Stimulated activated CD8-positive, alpha-beta memory T cell treated with anti-CD3 and anti-CD28 coated beads, Interleukin-4, amount 100 ng/mL, for 1 hour (primary cell): ENCODE measurements at regions not wholly inside any gene's neighbourhood (a gene's known extent, or its start where the extent isn't known, plus 50 kb on each side); places are given as distances from the start of the nearest gene placed in this dataset.
"Not testable (repeated sequence)": the region's sequence is repeated elsewhere in the genome, so short reads cannot be mapped to it uniquely, and the experiment has no call there.

Experiments
- DNase-seq, 2 donors: peaks; one replicate each; pipeline ENCODE4 v3.0.0-alpha.2; 2020; ENCODE audit warnings: low read depth in 2 of 2, low spot score in 1 of 2

DNA sequence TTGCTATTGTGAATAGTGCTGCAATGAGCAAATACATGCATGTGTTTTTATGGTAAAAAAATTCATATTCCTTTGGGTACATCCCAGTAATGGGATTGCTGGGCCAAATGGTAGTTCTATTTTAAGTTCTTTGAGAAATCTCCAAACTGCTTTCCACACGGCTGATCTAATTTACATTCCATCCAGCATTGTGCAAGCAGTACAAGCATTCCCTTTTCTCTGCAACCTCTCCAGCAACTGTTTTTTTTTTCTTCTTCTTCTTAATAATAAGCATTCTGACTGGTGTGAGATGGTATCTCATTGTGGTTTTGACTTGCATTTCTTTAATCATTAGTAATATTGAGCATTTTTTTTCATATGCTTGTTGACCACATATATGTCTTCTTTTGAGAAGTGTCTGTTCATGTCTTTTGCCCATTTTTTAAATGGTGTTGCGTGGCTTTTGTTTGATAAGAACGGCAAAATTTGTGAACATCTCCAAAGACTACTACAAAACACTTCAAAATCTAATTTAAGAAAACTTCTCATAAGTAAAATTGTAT, 136.1 kb upstream of the MYO3A start:
- DNase-seq: no peak

DNA sequence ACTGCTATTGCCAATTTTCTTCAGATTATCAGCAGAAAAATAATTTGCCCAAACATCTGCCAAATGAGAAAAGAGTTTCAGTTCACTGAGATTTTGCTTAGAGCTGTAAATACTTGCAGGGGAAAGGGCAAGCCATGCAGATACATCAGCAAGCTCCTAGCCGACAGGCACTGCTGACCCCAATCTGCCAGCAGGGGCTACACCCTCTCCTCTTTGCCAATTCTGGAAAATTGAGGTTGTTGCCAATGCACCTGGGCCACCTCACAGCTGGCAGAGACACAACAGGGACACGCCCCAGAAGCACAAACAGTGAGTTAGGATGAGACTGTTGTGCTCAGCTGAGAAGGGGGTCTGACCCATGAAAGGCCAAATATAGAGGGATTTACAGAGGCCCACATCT, 129.5 kb upstream of the MYO3A start:
- no peak for DNase-seq

DNA sequence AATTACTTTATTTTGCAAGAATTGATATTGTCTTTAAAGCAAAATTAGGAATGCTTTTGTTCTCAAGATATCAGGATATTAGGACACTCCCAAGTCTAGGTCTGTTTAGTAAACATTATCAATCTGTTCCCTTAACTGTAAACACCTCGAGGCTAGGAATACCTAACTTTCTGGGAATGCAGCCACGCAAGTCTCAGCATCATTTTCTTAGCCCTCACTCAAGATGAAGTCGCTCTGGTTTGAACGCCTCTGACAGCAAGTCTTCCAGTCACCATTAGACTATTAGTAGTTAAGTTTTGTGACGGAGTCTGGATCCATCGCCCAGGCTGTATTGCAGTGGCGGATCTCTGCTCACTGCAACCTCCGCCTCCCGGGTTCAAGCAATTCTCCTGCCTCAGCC, 128.0 kb upstream of the MYO3A start:
- no peak for DNase-seq

DNA sequence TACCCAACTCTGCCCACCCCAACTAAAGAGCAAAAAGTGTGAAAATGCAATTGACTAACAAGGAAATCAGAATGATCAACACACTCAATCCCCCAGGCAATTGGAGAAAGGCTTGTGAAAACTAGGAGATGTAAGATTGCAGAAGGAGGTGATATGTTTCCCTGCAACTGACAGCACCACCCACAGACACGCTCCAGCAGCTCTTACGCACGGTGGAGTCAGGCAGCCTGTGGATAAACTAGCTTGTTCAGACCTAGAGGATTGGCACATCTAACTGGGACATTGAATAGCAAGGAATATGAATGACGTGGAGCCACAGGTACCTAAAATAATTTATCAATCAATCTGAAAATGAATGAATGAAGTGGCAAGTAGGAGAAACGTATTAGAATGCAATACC, 125.7 kb upstream of the MYO3A start:
- DNase-seq: no peak

DNA sequence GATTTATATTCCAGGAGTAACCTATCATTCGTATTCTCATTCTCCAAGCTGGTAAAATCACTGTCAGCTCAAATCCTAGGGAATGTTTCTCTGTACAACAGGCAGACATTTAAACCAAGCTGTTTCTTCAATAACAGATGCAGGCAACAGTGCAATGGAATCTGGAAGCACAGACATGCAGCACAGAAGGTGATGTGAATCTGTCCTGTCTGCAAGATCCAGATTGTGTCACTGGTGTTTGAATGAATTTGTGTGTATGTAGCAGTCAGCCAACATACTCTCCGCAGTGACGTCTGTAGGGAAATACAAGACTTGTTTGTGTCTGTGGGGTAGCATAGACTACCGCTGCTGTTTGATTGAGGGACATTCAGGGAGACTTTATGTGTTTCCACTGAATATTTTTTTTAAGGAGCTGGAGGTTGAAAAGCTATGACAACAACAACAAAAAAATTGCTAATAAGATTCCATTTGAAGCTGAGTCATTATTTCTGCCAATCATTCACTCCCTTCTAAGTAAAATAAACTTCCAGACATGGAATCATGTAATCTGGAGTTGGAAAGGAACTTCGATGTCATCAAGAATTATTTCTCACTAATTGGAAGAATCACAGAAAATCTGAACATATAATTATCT, 122.9 kb upstream of the MYO3A start:
- no peak for DNase-seq

DNA sequence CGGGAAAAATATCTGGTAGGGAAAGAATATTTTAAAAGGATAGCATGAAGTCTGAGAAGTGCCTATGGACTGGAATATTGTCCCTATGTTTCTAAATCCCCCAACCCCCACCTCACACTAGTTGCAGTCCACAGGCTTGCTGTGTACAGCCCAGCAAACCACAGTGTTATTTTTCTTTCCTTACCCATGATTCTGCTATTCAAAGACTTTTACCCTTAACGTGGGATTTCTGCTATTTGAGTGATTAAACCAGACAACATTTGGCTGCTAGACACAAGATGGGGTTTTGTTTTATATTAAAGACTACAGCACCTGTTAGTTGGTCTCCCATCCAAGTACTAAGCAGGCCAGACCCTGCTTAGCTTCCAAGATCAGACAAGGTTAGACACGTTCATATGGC, 120.5 kb upstream of the MYO3A start:
- no peak for DNase-seq

DNA sequence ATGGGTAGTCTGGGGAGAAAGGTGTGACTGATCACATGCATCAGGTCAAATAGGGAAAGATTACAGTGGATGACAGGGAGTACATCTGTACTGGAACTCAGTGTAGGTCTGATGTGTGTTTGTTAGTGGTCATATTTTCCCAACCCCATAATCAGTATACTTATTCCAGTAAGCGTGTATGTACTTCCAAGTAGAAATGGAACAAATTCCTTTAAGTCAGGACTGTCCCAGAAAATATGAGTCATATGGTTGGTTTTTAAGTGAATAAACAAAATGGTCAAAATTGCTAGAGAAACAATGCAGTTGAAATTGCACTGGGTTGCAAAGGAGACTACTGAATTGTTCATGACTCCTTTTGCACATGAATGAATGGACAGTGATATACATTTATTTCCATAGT, 118.8 kb upstream of the MYO3A start:
- no peak for DNase-seq

DNA sequence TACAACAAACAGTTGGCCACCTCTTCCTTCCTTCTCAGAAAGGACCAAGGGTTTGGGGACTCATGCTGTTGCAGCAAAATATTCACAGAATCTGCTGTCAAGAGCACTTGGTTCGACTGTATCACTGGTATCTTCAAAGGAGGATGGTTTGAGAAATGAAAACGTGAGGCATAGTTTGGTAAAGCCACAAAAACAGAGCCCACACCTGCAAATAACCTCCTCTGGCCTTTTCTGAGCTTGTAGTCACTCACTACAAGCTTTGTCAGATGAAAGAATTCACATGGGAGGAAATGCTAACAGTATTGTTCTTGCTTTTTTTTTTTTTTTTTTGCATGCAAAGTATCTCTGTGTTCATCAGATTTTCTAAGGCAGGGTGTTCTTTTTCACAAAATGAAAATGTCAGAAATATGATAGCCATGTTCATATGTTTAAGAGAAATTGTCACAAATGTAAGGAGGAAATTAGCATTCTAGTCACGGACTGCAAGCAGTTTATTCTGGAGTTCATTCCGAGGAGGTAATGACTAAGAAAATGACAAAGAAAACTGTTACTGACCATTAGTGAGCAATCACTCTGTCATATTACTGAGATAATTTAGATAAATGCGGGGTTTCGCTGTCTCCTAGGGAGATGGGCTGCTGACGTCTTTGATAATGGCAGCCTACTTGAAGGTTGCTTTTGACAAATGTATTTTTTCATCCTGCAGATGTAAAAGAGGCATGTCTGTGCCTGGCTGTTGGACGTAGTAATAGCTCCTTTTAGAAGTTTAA, 117.8 kb upstream of the MYO3A start:
- no peak for DNase-seq

DNA sequence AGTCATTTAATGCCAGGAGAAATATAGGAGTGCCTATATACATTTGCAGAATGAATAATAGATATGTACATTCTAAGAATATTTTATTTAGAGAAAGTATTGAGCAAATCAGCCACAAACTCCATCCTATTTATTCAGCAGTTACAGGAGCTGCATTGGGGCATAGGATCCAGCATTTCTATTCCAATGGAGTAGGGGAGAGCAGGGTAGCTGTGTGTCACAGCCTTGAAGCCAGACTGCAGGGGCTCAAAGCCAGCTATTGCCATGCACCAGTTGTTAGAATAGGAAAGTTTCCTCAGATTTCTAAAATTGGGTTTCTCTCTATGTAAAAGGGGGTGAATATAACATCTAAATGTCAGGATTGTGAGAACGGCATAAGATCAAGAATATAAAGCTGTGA, 116.8 kb upstream of the MYO3A start:
- DNase-seq: no peak

DNA sequence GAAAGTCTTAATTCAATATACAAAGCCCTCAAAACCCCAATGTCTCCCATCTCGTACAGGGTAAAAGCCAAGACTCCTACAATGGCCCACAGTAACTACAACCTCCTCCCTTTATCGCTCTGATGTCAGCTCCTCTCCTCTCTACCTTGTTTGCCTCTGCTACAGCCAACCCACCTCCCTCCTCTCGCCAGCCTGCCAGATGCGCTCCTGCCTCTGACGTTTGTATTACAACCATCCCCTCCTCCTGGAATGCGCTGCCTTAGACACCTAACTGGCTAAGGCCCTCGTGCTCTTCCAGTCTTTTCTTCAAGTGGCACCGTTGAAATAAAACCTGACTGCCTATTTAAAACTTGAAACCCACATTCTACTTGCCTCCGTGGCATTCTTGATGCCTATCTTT, 115.3 kb upstream of the MYO3A start:
- no peak for DNase-seq

DNA sequence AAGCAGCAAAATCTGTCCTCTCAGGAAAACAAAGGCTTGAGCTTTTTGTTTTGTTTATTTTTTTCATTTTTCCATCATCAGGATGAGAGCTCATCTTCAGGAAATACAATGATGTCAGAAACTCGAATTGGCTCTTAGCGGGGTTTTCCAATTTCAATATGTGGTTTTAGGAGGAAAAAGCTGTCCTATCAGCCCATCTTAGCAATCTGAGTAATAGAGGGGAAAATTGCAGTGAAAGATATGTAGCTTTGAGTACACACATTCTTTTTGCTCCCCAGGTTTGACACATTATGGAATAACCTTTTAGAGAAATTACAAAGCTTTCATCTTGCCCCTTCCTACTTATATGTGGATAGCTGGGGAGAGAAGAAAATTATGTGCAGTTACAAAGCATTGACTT, 113.6 kb upstream of the MYO3A start:
- no peak for DNase-seq

DNA sequence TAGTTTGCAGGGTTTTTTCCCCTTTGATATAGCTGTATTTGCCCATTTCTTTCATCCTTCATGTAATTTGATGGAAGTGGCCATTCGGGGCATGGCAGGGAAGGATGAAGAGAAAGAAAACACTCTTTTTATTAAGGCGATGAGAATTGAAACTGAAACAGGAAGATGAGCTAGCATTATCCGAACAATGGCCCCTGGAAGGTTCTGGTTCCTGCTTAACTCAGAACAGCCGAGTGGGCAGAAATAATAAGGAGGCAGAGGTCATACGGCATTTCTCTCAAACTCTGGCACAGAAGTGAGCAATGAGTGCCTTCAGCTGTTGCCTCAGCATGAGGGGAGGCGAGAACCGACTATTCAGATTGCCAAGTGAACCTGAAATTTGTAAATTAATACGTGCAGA, 113.2 kb upstream of the MYO3A start:
- DNase-seq: no peak

DNA sequence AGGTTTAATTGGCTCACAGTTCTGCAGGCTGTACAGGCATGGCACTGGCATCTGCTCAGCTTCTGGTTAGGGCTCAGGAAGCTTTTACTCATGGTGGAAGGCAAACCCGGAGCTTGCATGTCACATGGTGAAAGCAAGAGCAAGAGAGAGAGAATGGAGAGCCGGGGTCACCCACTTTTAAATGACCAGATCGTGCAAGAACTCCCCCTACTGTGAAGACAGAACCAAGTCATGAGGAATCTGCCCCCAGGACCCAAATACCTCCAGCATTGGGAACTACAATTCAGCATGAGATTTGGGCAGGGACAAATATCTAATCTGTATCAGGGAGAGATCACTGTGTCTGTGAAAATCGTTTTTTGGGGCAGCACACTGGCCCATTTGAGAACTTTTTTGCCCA, 110.0 kb upstream of the MYO3A start:
- DNase-seq: no peak

DNA sequence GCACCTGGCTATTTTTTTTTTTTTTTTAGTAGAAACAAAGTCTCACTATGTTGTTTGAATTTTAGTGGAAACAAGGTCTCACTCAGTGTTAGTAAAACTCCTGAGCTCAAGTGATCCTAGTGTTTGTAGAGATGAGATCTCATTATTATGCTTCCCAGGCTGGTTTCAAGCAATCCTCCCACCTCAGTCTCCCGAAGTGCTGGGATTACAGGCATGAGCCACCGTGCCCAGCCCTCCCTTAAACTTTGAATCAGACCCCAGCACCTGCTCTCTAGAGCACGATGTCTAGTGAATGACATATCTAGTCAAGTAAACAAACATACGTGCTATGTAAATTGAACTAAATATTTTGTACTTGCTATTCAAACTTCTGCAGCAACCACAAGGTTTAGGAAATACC, 105.6 kb upstream of the MYO3A start:
- DNase-seq: no peak

DNA sequence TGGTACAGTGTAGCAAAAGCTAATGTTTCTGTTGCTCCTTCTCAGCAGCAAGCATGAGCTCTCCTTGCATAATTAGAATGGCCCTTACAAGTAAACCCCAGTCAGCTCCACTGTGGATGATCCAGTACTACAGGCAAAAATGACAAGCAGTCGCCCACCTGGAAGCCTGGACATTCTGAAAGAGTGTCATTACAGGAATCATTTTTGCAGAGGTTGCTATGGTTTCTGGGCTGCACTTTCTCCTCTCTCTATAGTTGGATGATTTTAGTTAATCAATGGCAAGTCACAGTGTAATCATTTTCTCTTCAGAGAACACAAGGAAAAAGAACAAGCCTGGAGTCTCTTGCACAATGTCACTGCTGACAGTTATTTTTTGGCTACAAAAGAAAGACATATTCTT, 102.9 kb upstream of the MYO3A start:
- no peak for DNase-seq

DNA sequence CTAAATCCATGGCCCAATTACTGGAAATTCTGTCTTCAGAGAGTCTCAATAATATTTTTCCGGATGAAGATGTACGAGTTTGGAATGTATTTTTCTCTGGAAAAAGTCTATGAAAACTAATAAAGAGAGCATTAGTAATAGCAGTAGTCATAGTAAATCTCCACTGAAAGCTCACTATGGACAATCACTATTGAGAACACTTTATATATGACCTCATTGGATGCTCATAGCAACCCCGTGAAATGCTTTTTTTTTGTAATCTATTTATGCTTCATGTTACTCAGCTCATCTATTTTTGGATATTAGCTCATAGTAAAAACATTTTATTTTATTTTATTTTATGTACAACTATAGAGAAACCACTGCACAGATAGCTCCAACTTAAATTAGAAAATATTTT, 94.3 kb upstream of the MYO3A start:
- no peak for DNase-seq

DNA sequence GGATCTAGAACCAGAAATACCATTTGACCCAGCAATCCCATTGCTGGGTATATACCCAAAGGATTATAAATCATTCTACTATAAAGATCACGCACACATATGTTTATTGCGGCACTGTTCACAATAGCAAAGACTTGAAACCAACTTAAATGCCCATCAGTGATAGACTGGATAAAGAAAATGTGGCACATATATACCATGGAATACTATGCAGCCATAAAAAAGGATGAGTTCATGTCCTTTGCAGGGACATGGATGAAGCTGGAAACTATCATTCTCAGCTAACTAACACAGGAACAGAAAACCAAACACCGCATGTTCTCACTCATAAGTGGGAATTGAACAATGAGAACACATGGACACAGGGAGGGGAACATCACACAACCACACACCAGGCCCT, 93.2 kb upstream of the MYO3A start:
- not testable (repeated sequence) for DNase-seq

DNA sequence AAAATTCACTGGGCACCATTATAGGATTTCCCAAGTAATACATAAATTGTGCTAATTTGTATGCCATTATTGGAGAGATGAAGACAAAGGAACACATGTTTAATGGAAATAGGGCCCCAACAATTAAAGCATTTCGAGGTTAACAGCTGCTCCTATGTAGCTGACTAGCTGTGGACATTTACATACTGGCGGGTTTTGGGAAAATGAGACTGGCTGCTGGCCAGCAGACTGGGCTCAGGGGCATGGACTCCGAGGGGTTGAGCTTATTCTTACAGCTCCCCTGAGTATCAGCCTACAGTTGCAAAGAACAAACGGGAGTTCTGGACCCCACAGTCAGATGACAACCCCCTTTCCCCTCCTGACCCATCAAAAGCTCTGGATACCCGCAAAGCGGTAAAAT, 91.9 kb upstream of the MYO3A start:
- DNase-seq: no peak

DNA sequence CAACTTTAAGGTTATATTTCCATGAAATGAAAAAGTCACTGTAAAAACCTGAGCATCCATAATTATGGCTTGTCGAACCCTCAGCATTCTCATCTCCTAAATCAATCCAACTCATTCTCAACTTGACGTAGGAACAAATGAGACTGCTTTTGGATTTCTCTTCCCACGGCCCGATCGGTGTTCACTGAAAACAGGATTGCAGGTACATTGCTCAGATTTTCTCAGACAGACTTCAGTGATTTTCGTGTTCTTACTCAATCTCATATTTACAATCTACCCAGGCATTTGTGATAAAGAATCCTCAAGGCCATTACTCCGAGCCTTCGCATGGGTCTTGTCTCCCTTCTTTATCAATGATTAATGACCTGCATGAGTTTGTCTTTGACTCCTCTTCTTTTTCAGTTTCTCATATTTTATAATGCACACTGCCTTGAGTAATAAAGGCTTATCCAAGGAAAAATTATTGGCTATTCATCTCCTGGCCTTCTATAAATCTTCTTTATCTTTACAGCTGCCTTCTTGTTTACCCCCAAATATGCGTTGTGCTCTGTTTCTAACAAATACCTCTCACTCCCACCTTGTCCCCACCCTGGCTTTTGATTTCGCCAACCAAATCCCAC, 90.4 kb upstream of the MYO3A start:
- DNase-seq: no peak

DNA sequence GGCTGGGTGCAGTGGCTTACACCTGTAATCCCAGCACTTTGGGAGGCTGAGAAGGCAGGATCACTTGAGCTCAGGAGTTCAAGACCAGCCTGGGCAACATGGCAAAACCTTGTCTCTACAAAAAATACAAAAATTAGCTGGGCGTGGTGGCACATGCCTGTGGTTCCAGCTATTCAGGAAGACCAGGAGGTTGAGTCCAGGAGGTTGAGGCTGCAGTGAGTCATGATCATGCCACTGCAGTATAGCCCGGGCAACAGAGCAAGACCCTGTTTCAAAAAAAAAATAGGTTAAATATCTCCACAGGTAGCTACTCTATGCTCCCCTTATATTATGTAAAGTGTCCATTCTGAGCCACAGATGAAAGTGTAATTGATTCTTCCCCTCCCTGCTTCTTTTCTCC, 89.3 kb upstream of the MYO3A start:
- DNase-seq: not testable (repeated sequence)

DNA sequence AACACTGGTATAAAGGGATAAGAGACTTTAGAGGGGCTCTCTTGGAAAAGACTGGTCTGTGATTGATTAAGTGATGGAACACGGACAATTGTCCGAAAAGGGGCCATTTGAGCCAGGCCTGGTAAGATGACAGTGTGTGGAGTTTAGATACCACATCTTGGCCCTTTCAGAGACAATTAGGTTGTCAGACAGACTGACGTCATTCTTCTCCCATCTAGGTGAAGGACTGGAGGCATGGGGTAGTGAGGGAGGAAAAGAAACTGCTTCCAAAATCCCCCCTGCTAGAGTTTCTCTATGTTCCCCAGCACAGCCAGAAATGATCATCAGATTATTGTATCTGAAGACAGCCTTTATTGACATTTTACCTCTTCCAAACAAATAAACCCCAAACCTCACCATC, 84.8 kb upstream of the MYO3A start:
- no peak for DNase-seq

DNA sequence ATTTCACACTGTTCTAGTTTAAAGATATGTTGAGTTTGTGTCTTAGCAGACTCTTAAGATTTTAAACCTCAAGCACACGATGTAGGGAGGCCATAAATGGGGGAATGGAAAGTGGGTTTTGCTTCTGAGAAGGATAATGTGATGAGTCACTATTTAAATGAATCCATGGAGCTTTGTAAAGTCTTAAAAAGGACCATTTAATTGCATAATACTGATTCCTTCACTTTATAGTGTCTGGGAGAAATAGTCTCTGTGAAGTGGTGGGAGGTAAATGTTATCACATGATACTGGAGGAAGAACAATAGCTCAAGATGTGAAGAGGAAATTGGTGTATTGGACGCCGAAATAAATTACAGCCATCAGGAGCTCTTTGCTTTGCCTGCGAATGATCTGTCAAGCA, 84.0 kb upstream of the MYO3A start:
- no peak for DNase-seq
